ENCODE measurements at regions not wholly inside any gene's neighbourhood (a gene's known extent, or its start where the extent isn't known, plus 50 kb on each side); places are given as distances from the start of the nearest gene placed in this dataset.

- no peak for DNase-seq
Observed at GRCh38 chr7:68266004-68266579, 1269.5 kb downstream of the TYW1 start.

GRCh38 chr7:68267486-68267885 lies 1270.9 kb downstream of the TYW1 start:
- no peak for DNase-seq

- no peak for DNase-seq
Observed at GRCh38 chr7:68269405-68269804, 1272.8 kb downstream of the TYW1 start.

DNA sequence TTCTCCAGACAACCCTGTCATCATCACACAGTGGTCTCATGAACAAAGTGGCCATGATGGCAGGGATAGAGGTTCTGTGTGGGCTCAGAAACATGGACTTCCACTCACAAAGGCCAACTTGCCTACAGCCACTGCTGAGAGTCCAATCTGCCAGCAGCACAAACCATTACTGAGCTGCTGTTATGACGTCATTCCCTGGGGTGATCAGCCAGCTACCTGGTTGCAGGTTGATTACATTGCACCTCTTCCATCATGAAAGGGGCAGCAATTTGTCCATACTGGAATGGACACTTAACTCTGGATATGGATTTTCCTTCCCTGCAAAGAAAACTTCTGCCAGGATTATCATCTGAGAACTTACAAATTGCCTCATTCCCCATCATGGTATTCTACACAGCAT lies 1275.9 kb downstream of the TYW1 start:
- no peak for DNase-seq

DNA sequence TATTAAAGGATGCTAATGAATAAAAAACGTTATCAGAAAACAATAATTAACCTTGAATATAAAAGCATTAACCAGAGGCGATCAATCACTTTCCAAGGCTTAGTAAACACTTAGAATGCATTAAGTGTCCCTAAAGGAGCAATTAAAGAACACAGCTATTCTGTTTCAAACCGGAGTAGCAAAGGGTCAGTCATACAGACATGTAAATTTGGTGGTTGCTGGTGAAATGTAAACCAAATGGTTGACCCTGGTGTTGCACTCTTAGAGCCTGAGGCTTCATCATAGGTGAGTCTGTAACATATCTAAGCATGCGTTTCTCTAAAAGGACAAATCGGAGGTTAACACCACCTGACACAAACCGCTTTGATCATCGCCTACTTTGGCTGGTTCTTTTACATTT lies 1280.1 kb downstream of the TYW1 start:
- no peak for DNase-seq

- DNase-seq, result no peak
Observed at GRCh38 chr7:68279827-68280400, 1283.3 kb downstream of the TYW1 start.

DNA sequence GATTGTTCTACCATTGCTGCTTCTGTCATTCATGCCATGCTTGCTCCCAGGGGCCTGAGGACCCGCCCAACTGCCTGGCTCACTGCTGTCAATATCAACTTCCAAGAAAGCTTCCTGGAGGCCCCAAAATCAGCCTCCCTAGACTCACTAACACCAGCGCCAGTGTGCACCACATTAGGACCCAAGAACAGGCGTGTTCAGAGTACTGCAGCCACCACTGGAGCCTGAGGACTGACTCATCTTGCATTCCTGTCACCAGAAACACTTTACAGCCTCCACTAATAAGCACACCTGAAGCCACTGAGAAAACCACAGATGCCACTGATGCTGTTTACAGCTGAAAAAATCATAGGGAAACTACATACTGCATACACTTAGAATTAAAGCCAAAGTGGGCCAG lies 1284.3 kb downstream of the TYW1 start:
- DNase-seq, result no peak

GRCh38 chr7:68288144-68288593 lies 1291.5 kb downstream of the TYW1 start:
- DNase-seq, result no peak

GRCh38 chr7:68291710-68292109 lies 1295.1 kb downstream of the TYW1 start:
- DNase-seq, result no peak

GRCh38 chr7:68295386-68295785 lies 1298.8 kb downstream of the TYW1 start:
- no peak for DNase-seq

DNA sequence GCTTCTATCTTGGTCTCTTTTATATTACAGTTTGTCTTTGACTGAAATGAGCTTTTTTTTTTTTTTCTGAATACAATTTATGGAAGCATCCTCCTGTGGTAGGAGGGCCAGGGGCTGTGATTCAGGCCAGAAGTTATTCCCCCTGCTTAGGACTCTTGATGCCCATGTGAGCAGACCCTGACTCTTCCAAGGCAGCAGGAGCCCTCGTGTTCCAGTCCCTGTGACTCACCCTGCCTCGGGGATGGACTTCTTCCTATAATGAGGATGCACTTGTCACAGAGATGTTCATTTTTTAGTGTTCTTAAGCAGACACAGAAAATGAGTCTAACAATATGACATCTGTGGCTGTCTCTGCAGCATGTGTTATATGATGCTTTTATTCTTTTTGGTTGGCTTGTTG lies 1293.7 kb upstream of the AUTS2 start:
- no peak for DNase-seq

- DNase-seq, result no peak
Observed at GRCh38 chr7:68306692-68307107, 1291.6 kb upstream of the AUTS2 start.

GRCh38 chr7:68309271-68309670 lies 1289.0 kb upstream of the AUTS2 start:
- no peak for DNase-seq

DNA sequence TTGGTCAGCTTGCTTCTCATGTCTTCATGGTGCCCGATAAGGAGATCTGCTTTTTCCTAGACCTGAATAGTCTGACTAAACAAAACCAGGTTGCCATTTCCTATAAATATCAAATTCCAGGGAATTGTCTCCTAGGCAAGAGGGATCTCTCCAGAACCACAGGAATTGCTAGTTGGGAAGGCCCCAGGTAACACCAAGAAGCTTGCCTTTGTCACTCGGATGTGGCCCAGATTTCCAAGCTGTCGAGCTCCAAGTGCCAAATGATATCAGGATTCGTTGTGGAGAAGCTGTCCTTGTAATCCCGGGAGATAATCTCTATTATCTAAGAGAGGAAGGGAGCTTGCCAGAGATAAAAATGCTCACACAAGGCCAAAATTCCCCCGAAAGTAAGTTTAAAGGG lies 1288.5 kb upstream of the AUTS2 start:
- no peak for DNase-seq

GRCh38 chr7:68311958-68312357 lies 1286.3 kb upstream of the AUTS2 start:
- DNase-seq, result no peak

DNA sequence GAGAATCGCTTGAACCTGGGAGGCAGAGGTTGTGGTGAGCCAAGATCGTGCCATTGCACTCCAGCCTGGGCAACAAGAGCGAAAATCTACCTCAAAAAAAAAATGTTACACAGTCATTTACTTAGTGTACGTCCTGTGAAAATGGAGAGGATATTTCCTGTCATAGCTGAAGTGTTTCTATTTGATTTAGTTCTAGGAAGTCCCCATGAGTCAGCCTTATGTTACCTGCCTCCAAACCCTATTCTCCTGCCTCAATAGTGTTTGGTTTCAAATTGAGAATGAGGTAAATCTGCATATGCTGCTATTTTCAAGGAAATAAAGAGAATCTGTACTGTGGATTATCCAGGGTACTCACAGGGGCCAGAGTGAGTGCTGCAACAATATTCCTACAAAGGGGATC lies 1284.5 kb upstream of the AUTS2 start:
- no peak for DNase-seq

DNA sequence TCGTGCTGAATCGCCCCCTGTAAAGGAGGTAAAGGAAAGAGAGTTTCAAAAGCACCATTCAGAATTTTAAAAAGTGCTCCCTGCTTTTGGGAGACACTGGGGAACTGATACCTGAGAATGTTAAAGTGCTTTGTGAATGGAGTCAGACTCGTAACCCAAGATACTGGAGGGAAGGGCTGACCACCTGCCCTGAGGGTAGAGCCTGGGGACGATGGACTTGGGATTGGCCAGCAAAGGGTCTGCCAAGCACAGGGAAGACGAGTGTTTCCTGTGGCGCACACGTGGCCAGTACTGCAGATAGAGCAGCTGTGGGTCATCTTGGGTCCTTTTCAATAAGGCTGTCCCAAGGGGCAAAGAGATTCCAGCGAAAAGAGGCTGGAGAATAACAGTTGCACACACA lies 1284.1 kb upstream of the AUTS2 start:
- DNase-seq, result no peak

DNA sequence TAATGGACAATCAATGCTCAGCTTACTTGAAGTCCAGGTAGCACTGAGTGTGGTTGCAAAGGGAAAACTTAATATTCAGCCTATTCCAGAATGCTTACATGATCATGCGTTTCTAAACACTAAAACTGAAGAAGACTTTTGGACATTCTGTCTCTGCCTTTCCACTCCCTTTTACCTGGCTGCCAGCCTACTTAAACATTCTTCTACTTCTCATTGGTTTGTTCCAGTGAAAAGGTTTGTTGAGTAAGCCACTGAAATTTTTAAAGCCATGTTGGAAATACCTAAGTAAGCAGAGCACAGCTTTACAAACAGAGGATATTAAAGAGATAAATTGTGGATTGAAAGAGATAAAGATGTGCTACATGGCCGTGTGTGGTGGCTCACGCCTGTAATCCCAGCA lies 1280.8 kb upstream of the AUTS2 start:
- no peak for DNase-seq

- DNase-seq, result no peak
Observed at GRCh38 chr7:68319061-68319460, 1279.2 kb upstream of the AUTS2 start.

- DNase-seq, result no peak
Observed at GRCh38 chr7:68321076-68321639, 1277.1 kb upstream of the AUTS2 start.

GRCh38 chr7:68321776-68322496 lies 1276.3 kb upstream of the AUTS2 start:
- DNase-seq, result no peak

- DNase-seq, result no peak
Observed at GRCh38 chr7:68324621-68325020, 1273.7 kb upstream of the AUTS2 start.

DNA sequence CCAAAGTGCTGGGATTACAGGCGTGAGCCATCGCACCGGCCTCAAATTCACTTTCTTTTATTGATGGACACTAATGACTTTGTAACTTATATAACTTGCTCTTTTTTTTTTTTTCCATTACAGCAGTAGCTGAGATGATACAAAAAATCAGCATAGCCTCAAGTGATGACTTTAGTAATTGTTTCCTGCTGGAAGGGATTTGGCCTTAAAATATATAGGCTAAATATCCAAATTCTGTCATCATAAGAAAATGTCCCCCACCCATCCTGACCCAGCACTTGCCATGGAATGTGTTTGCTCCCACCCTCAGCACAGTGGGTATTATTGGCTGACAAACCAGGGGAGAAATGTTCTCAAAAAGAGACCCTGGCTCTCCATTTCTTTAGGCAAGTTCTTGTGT lies 1264.1 kb upstream of the AUTS2 start:
- DNase-seq, result no peak

DNA sequence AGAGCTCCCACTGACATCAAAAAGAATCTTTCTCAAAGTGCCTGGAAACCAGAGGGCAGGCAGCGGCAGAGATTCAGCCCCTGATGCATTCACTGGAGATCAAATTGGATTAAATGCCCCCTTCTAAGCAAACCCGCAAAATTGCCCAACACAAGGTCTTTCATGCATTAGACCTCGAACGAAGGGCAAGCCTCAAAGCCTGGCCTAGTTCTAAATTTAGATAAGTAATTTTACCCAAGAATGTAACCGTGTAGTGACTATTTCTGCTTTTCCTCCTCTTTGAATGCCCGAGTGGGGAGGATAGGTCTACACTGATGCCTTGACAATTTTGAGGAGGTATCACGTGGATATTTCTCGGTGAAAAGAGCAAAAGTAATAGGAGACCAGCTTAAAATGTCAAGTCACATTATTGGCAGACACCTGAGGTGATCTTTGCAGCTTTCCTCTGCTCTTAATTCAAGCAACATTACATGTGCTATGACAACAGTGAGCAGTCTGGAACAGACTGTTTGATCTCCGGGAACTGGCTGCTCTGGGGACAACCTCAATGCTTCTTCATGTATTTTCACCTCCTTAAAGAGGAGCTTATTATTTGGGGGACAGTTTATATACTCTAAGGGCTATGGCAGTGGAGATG lies 1263.5 kb upstream of the AUTS2 start:
- no peak for DNase-seq
